ENCODE measurements at regions not wholly inside any gene's neighbourhood (a gene's known extent, or its start where the extent isn't known, plus 50 kb on each side); places are given as distances from the start of the nearest gene placed in this dataset.

GRCh38 chrX:141641138-141641537, 51.6 kb downstream of the SPANXA2 start:
- DNase-seq (ENCODE audit: low read depth in 4 of 4, low spot score in 2 of 4) = no peak

DNA sequence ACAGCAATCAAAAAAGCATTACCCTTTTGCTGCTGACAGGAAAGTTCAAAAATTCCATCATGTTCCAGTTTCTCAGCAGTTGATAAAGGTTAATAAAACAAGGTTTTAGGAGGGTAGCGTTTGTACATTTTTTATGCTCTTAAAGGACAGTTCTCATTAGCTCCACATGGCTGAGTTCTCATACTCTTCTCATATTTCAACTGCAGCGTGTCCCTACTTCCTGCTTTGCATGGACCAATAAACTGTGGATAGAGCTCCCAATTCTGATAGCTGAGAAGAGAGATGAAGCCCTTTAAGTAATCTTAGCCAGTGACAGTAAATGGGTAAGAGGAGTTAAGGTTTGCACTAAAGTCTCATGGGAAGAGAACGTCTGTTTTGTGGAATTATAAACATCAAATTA, 53.5 kb downstream of the SPANXA2 start:
- DNase-seq (ENCODE audit: low read depth in 4 of 4, low spot score in 2 of 4) = peak in 2 of 4 donors; percentile 8 to 10
